ENCODE measurements at regions not wholly inside any gene's neighbourhood (a gene's known extent, or its start where the extent isn't known, plus 50 kb on each side); places are given as distances from the start of the nearest gene placed in this dataset.

DNA sequence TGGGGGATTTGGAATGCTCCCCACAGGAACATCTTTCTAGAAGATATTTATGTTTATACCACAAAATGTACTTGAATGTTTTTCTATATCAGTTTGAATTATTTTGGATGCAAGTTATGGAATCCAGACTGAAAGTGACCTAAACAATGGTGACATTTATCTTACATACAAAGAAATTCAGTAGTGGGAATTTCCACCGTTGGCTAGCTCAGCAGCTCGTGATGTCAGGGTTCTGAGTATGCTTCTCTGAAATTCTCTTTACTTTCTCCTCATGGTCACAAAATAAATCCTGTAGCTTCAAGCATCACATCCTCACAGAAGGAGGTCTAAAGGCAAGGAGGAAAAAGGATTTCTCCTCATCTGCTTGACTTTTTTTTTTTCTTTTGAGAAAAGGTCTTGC is 105.3 kb downstream of the AKAIN1 start:
- Histone ChIP-seq H3K27ac (ENCODE audit: low read depth, low read length) (no peak overlapping the region), H3K9ac (ENCODE audit: low read depth in 1 of 2, low read length in 2 of 2) (no peak overlapping the region), H3K9me3 (ENCODE audit: control insufficient read depth in 1 of 2, low read length in 2 of 2) (no peaks in the 10 kb centered on the region), H3K4me3 (ENCODE audit: low read depth in 1 of 2, low read length in 2 of 2) (no peak overlapping the region), H3K36me3 (ENCODE audit: control insufficient read depth in 1 of 2, insufficient read depth in 2 of 2, low read length in 2 of 2) (no peaks in the 10 kb centered on the region), H3K4me1 (ENCODE audit: control insufficient read depth in 1 of 2, insufficient read depth in 2 of 2, low read length in 2 of 2) (no peaks in the 10 kb centered on the region), H3K27me3 (ENCODE audit: control insufficient read depth in 1 of 2, insufficient read depth in 2 of 2, low read length in 2 of 2) (no peaks in the 10 kb centered on the region)

DNA sequence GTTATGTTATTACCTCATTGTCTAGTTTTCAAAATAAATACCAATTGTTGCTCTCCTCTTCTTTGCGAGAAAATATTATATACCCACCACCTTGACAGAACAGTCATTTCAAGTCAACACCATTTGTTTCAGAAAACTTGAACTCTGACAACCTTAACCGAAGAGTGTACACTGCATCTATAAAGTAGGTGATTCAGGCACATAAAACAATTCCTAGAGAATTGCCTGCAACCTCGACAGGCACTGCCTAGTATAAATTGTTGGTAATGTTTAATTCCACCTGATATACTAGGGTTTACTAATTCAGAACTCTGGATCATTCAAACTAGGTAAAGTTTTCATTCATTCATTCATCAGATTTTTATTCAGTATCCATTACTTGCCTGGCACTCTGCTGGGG is 121.8 kb downstream of the AKAIN1 start:
- Histone ChIP-seq H3K4me3 (ENCODE audit: low read depth in 1 of 2, low read length in 2 of 2) (no peak overlapping the region), H3K27ac (ENCODE audit: low read depth, low read length) (no peak overlapping the region), H3K4me1 (ENCODE audit: control insufficient read depth in 1 of 2, insufficient read depth in 2 of 2, low read length in 2 of 2) (no peaks in the 10 kb centered on the region), H3K27me3 (ENCODE audit: control insufficient read depth in 1 of 2, insufficient read depth in 2 of 2, low read length in 2 of 2) (no peaks in the 10 kb centered on the region), H3K36me3 (ENCODE audit: control insufficient read depth in 1 of 2, insufficient read depth in 2 of 2, low read length in 2 of 2) (no peaks in the 10 kb centered on the region), H3K9me3 (ENCODE audit: control insufficient read depth in 1 of 2, low read length in 2 of 2) (no peaks in the 10 kb centered on the region), H3K9ac (ENCODE audit: low read depth in 1 of 2, low read length in 2 of 2) (no peak overlapping the region)

DNA sequence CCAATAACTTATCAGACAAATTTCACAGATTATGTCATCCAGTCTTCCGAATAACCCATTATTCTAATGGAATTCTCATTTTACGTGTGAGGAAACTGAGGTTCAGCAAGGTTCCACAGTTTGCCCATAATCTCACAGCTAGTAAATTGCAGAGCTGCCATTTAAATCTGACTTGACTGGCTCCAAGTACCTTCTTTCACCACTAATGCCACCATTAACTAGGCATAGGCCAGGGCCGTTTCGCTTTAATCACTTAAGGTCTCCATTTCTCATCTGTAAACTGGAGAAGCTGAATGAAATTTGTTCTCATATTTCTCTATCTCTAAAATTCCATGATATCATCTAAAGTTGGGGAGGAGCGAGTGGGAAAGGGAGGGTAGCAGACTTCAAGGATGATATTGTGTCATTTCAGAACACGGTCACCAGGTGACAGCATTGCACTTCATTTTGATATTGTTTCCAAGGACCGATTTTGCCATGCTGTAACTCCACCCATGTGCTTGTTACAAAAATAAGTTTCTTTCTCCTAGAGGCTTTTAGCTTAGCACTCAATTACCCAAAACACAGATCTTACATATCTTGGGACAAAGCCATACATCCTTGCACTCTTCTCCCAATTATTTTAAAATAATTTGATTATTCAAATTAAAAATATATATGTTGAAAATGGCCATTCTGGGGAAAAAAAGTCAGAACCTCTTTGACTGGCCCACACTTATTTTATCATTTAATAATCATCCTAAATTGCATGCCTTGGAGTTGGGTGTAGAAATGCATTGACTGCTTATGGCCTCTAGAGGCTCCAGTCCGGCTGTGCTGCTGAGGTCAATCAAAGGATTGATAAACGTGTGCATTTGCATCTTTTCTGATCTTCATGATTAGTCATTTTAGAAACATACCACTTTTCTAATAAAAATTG is 123.8 kb downstream of the AKAIN1 start:
- Histone ChIP-seq H3K4me3 (ENCODE audit: low read depth in 1 of 2, low read length in 2 of 2) (no peak overlapping the region), H3K4me1 (ENCODE audit: control insufficient read depth in 1 of 2, insufficient read depth in 2 of 2, low read length in 2 of 2) (no peaks in the 10 kb centered on the region), H3K9ac (ENCODE audit: low read depth in 1 of 2, low read length in 2 of 2) (no peak overlapping the region), H3K9me3 (ENCODE audit: control insufficient read depth in 1 of 2, low read length in 2 of 2) (no peaks in the 10 kb centered on the region), H3K27ac (ENCODE audit: low read depth, low read length) (no peak overlapping the region), H3K36me3 (ENCODE audit: control insufficient read depth in 1 of 2, insufficient read depth in 2 of 2, low read length in 2 of 2) (no peaks in the 10 kb centered on the region), H3K27me3 (ENCODE audit: control insufficient read depth in 1 of 2, insufficient read depth in 2 of 2, low read length in 2 of 2) (no peaks in the 10 kb centered on the region)

DNA sequence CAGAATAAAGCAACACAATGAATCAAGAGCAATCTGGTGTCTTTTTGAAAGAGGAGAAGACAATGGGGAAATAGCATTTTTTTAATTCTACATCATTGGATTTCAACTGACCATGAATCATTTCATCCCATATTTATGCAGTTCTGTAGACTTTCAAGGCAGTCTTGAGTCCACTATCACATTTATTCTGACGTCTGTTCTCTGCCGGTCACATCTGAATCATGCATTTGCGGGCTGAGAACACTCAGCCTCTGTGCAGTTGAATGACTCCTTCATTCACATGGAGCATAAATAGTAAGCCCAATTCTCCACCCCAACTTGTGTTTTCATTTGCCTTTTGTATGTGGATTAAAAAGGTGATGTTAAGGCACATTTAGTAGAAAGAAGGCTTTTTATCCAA is 128.2 kb downstream of the AKAIN1 start:
- H3K4me3 ChIP-seq (ENCODE audit: low read depth in 1 of 2, low read length in 2 of 2), result no peak overlapping the region
- no peak overlapping the region for H3K27ac ChIP-seq (ENCODE audit: low read depth, low read length)
- no peaks in the 10 kb centered on the region for H3K36me3 ChIP-seq (ENCODE audit: control insufficient read depth in 1 of 2, insufficient read depth in 2 of 2, low read length in 2 of 2)
- no peak overlapping the region for H3K9ac ChIP-seq (ENCODE audit: low read depth in 1 of 2, low read length in 2 of 2)
- no peaks in the 10 kb centered on the region for H3K4me1 ChIP-seq (ENCODE audit: control insufficient read depth in 1 of 2, insufficient read depth in 2 of 2, low read length in 2 of 2)
- H3K9me3 ChIP-seq (ENCODE audit: control insufficient read depth in 1 of 2, low read length in 2 of 2), result no peaks in the 10 kb centered on the region
- H3K27me3 ChIP-seq (ENCODE audit: control insufficient read depth in 1 of 2, insufficient read depth in 2 of 2, low read length in 2 of 2), result no peaks in the 10 kb centered on the region

DNA sequence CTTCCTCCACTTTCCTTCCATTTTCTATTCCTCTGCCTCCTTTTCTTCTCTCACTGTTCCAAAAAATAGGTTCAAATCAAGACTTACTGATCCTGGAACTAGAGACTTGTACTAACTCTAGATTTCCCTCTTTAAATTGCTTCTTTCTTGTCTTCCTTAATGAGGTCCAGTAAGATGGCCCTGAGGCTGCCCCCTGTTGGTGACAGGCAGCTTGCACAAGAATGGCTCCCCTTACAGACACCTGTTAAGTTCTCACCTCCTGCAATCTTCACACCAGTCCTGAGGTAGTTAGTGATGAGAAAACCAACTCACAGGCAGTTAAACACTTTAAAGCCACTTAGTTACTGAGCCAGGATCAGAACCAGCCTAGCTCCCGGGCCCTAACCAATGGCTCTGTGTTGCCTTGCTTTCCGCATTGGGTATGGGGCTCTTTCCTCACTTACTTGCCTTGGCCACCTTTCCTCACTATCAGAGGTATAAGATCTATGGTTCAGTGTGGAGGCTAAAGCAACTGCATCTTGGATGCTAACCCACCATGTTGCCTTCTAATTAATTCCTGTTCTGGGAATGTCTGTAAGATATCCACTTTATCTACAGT is 130.6 kb downstream of the AKAIN1 start:
- Histone ChIP-seq H3K4me1 (ENCODE audit: control insufficient read depth in 1 of 2, insufficient read depth in 2 of 2, low read length in 2 of 2) (no peaks in the 10 kb centered on the region), H3K27me3 (ENCODE audit: control insufficient read depth in 1 of 2, insufficient read depth in 2 of 2, low read length in 2 of 2) (no peaks in the 10 kb centered on the region), H3K36me3 (ENCODE audit: control insufficient read depth in 1 of 2, insufficient read depth in 2 of 2, low read length in 2 of 2) (no peaks in the 10 kb centered on the region), H3K4me3 (ENCODE audit: low read depth in 1 of 2, low read length in 2 of 2) (no peak overlapping the region), H3K27ac (ENCODE audit: low read depth, low read length) (no peak overlapping the region), H3K9ac (ENCODE audit: low read depth in 1 of 2, low read length in 2 of 2) (no peak overlapping the region), H3K9me3 (ENCODE audit: control insufficient read depth in 1 of 2, low read length in 2 of 2) (no peaks in the 10 kb centered on the region)

DNA sequence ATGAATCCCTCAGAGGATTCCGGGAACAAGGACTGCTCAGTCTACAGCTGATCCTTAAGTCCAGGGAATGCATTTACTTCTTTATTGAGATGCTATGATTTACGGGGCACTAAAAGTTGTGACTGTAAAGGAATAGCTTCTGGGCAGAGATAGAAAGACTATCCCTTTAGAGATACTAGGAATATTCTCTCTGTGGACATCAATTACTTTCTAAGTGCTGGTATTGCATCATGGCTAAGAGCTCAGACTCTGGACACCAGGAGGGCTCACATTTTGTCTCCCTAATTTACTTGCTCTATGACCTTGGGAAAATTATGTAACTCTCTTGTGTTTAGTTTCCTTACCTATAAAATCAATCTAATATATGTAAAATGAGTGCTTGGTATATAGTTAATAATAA is 131.4 kb downstream of the AKAIN1 start:
- Histone ChIP-seq H3K9ac (ENCODE audit: low read depth in 1 of 2, low read length in 2 of 2) (no peak overlapping the region), H3K4me1 (ENCODE audit: control insufficient read depth in 1 of 2, insufficient read depth in 2 of 2, low read length in 2 of 2) (no peaks in the 10 kb centered on the region), H3K9me3 (ENCODE audit: control insufficient read depth in 1 of 2, low read length in 2 of 2) (no peaks in the 10 kb centered on the region), H3K36me3 (ENCODE audit: control insufficient read depth in 1 of 2, insufficient read depth in 2 of 2, low read length in 2 of 2) (no peaks in the 10 kb centered on the region), H3K27me3 (ENCODE audit: control insufficient read depth in 1 of 2, insufficient read depth in 2 of 2, low read length in 2 of 2) (no peaks in the 10 kb centered on the region), H3K27ac (ENCODE audit: low read depth, low read length) (no peak overlapping the region), H3K4me3 (ENCODE audit: low read depth in 1 of 2, low read length in 2 of 2) (no peak overlapping the region)

GRCh38 chr18:5064841-5065370 is 132.2 kb downstream of the AKAIN1 start:
- no peak overlapping the region for H3K27ac ChIP-seq (ENCODE audit: low read depth, low read length)
- no peak overlapping the region for H3K4me3 ChIP-seq (ENCODE audit: low read depth in 1 of 2, low read length in 2 of 2)
- no peaks in the 10 kb centered on the region for H3K36me3 ChIP-seq (ENCODE audit: control insufficient read depth in 1 of 2, insufficient read depth in 2 of 2, low read length in 2 of 2)
- no peak overlapping the region for H3K9ac ChIP-seq (ENCODE audit: low read depth in 1 of 2, low read length in 2 of 2)
- no peaks in the 10 kb centered on the region for H3K4me1 ChIP-seq (ENCODE audit: control insufficient read depth in 1 of 2, insufficient read depth in 2 of 2, low read length in 2 of 2)
- no peaks in the 10 kb centered on the region for H3K27me3 ChIP-seq (ENCODE audit: control insufficient read depth in 1 of 2, insufficient read depth in 2 of 2, low read length in 2 of 2)
- no peaks in the 10 kb centered on the region for H3K9me3 ChIP-seq (ENCODE audit: control insufficient read depth in 1 of 2, low read length in 2 of 2)

GRCh38 chr18:5061785-5062184 is 135.3 kb downstream of the AKAIN1 start:
- Histone ChIP-seq H3K27ac (ENCODE audit: low read depth, low read length) (no peak overlapping the region), H3K36me3 (ENCODE audit: control insufficient read depth in 1 of 2, insufficient read depth in 2 of 2, low read length in 2 of 2) (no peaks in the 10 kb centered on the region), H3K4me1 (ENCODE audit: control insufficient read depth in 1 of 2, insufficient read depth in 2 of 2, low read length in 2 of 2) (no peaks in the 10 kb centered on the region), H3K4me3 (ENCODE audit: low read depth in 1 of 2, low read length in 2 of 2) (no peak overlapping the region), H3K9me3 (ENCODE audit: control insufficient read depth in 1 of 2, low read length in 2 of 2) (no peaks in the 10 kb centered on the region), H3K9ac (ENCODE audit: low read depth in 1 of 2, low read length in 2 of 2) (no peak overlapping the region), H3K27me3 (ENCODE audit: control insufficient read depth in 1 of 2, insufficient read depth in 2 of 2, low read length in 2 of 2) (no peaks in the 10 kb centered on the region)

DNA sequence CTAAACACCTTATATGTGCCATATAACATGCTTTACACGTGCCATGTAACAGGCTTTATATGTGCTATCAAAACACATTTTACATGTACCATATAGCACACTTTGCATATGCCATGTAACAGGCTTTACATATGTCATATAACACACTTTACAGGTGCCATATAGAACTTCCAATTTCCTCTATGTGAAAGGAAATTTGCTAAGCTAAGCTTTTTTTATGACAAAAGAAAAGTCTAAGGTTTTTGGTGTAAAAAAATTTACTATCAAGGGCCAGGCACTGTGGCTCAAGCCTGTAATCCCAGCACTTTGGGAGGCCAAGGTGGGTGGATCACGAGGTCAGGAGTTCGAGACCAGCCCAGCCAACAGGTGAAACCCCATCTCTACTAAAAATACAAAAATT is 136.5 kb downstream of the AKAIN1 start:
- no peak overlapping the region for H3K9ac ChIP-seq (ENCODE audit: low read depth in 1 of 2, low read length in 2 of 2)

DNA sequence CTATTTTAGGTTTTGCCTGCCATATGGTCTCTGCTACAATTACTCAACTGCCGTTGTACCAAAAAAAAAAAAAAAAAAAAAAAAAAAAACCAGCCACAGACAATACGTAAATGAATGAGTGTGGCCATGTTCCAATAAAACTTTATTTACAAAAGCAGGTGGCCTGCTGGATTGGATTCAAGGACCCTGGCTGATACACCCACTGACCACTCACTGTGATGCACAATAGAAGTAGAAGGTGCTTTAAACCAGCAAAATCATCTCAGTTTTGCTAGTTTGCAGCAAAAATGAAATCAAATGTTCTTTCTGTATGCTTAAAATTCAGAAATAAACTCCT is 137.4 kb downstream of the AKAIN1 start:
- no peaks in the 10 kb centered on the region for H3K27me3 ChIP-seq (ENCODE audit: control insufficient read depth in 1 of 2, insufficient read depth in 2 of 2, low read length in 2 of 2)
- H3K4me3 ChIP-seq (ENCODE audit: low read depth in 1 of 2, low read length in 2 of 2), result no peak overlapping the region
- H3K4me1 ChIP-seq (ENCODE audit: control insufficient read depth in 1 of 2, insufficient read depth in 2 of 2, low read length in 2 of 2), result no peaks in the 10 kb centered on the region
- H3K9ac ChIP-seq (ENCODE audit: low read depth in 1 of 2, low read length in 2 of 2), result no peak overlapping the region
- no peak overlapping the region for H3K27ac ChIP-seq (ENCODE audit: low read depth, low read length)
- H3K9me3 ChIP-seq (ENCODE audit: control insufficient read depth in 1 of 2, low read length in 2 of 2), result no peaks in the 10 kb centered on the region
- no peaks in the 10 kb centered on the region for H3K36me3 ChIP-seq (ENCODE audit: control insufficient read depth in 1 of 2, insufficient read depth in 2 of 2, low read length in 2 of 2)

More for the DNA sequence above, 136.5 kb downstream of the AKAIN1 start:
- Histone ChIP-seq H3K27me3 (ENCODE audit: control insufficient read depth in 1 of 2, insufficient read depth in 2 of 2, low read length in 2 of 2) (no peaks in the 10 kb centered on the region), H3K36me3 (ENCODE audit: control insufficient read depth in 1 of 2, insufficient read depth in 2 of 2, low read length in 2 of 2) (no peaks in the 10 kb centered on the region), H3K4me1 (ENCODE audit: control insufficient read depth in 1 of 2, insufficient read depth in 2 of 2, low read length in 2 of 2) (no peaks in the 10 kb centered on the region), H3K4me3 (ENCODE audit: low read depth in 1 of 2, low read length in 2 of 2) (no peak overlapping the region), H3K27ac (ENCODE audit: low read depth, low read length) (no peak overlapping the region), H3K9me3 (ENCODE audit: control insufficient read depth in 1 of 2, low read length in 2 of 2) (no peaks in the 10 kb centered on the region)

Measured in duodenal mucosa (tissue), 2 donors.